ENCODE measurements at regions not wholly inside any gene's neighbourhood (a gene's known extent, or its start where the extent isn't known, plus 50 kb on each side); places are given as distances from the start of the nearest gene placed in this dataset.

GRCh38 chr6:137358273-137358672 is 135.9 kb downstream of the OLIG3 start:
- no peaks in the 10 kb centered on the region for H3F3A ChIP-seq (ENCODE audit: low read depth)
- no peaks in the 10 kb centered on the region for H3K9me2 ChIP-seq (replicated peaks; ENCODE audit: low read depth, low read length)
- no peaks in the 10 kb centered on the region for H3K27me3 ChIP-seq (ENCODE audit: insufficient read depth, low read length, poor library complexity, severe bottlenecking)
- TF ChIP-seq EZH2phosphoT487 (IDR thresholded peaks at IDR 0.05; ENCODE audit: borderline replicate concordance) (no peak), CTCF (conservative IDR thresholded peaks at IDR 0.05; ENCODE audit: low read length) (no peak)
- H4K20me1 ChIP-seq (ENCODE audit: insufficient read depth, low read length, poor library complexity, severe bottlenecking), result no peaks in the 10 kb centered on the region
- no peak overlapping the region for H3K4me2 ChIP-seq (ENCODE audit: low read depth, low read length, poor library complexity, severe bottlenecking)
- H3K9ac ChIP-seq (ENCODE audit: low read depth, low read length, poor library complexity, severe bottlenecking), result no peak overlapping the region
- no peaks in the 10 kb centered on the region for H3K36me3 ChIP-seq (ENCODE audit: insufficient read depth, low read length)
- H3K9me3 ChIP-seq (ENCODE audit: insufficient read depth, low read depth, low read length), result no peaks in the 10 kb centered on the region
- H3K79me2 ChIP-seq (ENCODE audit: insufficient read depth, low read length), result no peaks in the 10 kb centered on the region
- no peak overlapping the region for H3K4me3 ChIP-seq (ENCODE audit: low read length, poor library complexity, severe bottlenecking)
- H3K4me1 ChIP-seq (ENCODE audit: insufficient read depth, low read length, poor library complexity, severe bottlenecking), result peaks cover 9% of the 10 kb centered on the region
- no peak overlapping the region for H2AFZ ChIP-seq (ENCODE audit: low read length)

GRCh38 chr6:137357948-137358266 is 136.3 kb downstream of the OLIG3 start:
- no peak overlapping the region for H3K4me2 ChIP-seq (ENCODE audit: low read depth, low read length, poor library complexity, severe bottlenecking)
- no peaks in the 10 kb centered on the region for H4K20me1 ChIP-seq (ENCODE audit: insufficient read depth, low read length, poor library complexity, severe bottlenecking)
- no peaks in the 10 kb centered on the region for H3K36me3 ChIP-seq (ENCODE audit: insufficient read depth, low read length)
- H3K4me3 ChIP-seq (ENCODE audit: low read length, poor library complexity, severe bottlenecking), result no peak overlapping the region
- H3K9me2 ChIP-seq (replicated peaks; ENCODE audit: low read depth, low read length), result no peaks in the 10 kb centered on the region
- no peak overlapping the region for H2AFZ ChIP-seq (ENCODE audit: low read length)
- TF ChIP-seq CTCF (conservative IDR thresholded peaks at IDR 0.05; ENCODE audit: low read length) (no peak), EZH2phosphoT487 (IDR thresholded peaks at IDR 0.05; ENCODE audit: borderline replicate concordance) (no peak)
- H3F3A ChIP-seq (ENCODE audit: low read depth), result no peaks in the 10 kb centered on the region
- H3K4me1 ChIP-seq (ENCODE audit: insufficient read depth, low read length, poor library complexity, severe bottlenecking), result peaks cover 11% of the 10 kb centered on the region
- no peaks in the 10 kb centered on the region for H3K9me3 ChIP-seq (ENCODE audit: insufficient read depth, low read depth, low read length)
- H3K79me2 ChIP-seq (ENCODE audit: insufficient read depth, low read length), result no peaks in the 10 kb centered on the region
- no peak overlapping the region for H3K9ac ChIP-seq (ENCODE audit: low read depth, low read length, poor library complexity, severe bottlenecking)
- H3K27me3 ChIP-seq (ENCODE audit: insufficient read depth, low read length, poor library complexity, severe bottlenecking), result no peaks in the 10 kb centered on the region

- Histone ChIP-seq H3K4me2 (ENCODE audit: low read depth, low read length, poor library complexity, severe bottlenecking) (no peak overlapping the region), H3K36me3 (ENCODE audit: insufficient read depth, low read length) (no peaks in the 10 kb centered on the region), H3K4me3 (ENCODE audit: low read length, poor library complexity, severe bottlenecking) (no peak overlapping the region), H2AFZ (ENCODE audit: low read length) (no peak overlapping the region), H3F3A (ENCODE audit: low read depth) (no peaks in the 10 kb centered on the region), H3K27me3 (ENCODE audit: insufficient read depth, low read length, poor library complexity, severe bottlenecking) (no peaks in the 10 kb centered on the region), H3K9me3 (ENCODE audit: insufficient read depth, low read depth, low read length) (no peaks in the 10 kb centered on the region), H3K9ac (ENCODE audit: low read depth, low read length, poor library complexity, severe bottlenecking) (no peak overlapping the region), H4K20me1 (ENCODE audit: insufficient read depth, low read length, poor library complexity, severe bottlenecking) (no peaks in the 10 kb centered on the region), H3K4me1 (ENCODE audit: insufficient read depth, low read length, poor library complexity, severe bottlenecking) (peaks cover 13% of the 10 kb centered on the region), H3K9me2 (replicated peaks; ENCODE audit: low read depth, low read length) (no peaks in the 10 kb centered on the region), H3K79me2 (ENCODE audit: insufficient read depth, low read length) (no peaks in the 10 kb centered on the region)
- TF ChIP-seq EZH2phosphoT487 (IDR thresholded peaks at IDR 0.05; ENCODE audit: borderline replicate concordance) (no peak), CTCF (conservative IDR thresholded peaks at IDR 0.05; ENCODE audit: low read length) (no peak)
Observed at GRCh38 chr6:137357263-137357947, 136.8 kb downstream of the OLIG3 start.
